ENCODE measurements at regions not wholly inside any gene's neighbourhood (a gene's known extent, or its start where the extent isn't known, plus 50 kb on each side); places are given as distances from the start of the nearest gene placed in this dataset.
"Not testable (repeated sequence)": the region's sequence is repeated elsewhere in the genome, so short reads cannot be mapped to it uniquely, and the experiment has no call there.

- peak; percentile 19 for DNase-seq
These were observed 149.3 kb downstream of the TGFB2 start for GRCh38 chr1:218494449-218494852.

- DNase-seq: no peak
These were observed 150.8 kb downstream of the TGFB2 start for GRCh38 chr1:218495931-218496330.

GRCh38 chr1:218496561-218496960 is 151.4 kb downstream of the TGFB2 start:
- peak; percentile 90 for DNase-seq

- DNase-seq: peak; percentile 48
These were observed 153.2 kb downstream of the TGFB2 start for GRCh38 chr1:218498056-218498938.

DNA sequence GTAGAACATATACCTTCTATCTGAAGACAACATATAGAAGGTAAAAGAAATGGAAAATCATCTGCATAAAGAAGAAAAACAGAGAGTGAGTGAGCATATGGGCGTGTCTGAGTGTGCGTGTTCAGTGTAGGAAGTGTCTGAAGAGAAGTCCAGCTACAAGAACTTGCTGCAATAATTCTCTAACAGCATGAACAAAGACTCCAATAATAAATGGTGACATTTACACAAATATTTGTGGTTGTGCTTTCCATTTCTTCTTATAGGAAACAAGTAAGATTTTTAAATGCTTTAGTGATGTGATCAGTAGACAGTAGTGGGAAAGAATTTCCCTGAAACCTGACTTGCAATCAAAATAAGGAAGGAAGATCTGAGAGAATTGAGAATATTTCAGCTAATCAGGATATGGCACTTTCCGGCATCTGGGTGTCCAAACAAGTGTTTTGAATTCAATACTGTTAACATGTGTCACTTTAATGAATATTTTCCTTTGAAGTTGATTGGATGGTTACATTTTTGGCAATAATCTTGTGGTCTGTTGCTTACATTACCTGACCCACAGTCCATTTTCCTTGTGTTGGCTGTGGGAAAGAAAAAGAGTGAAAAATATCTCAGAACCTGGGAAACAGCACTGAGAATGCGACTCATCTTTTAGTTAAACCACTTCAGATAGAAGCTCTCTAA is 154.0 kb downstream of the TGFB2 start:
- peak; percentile 81 for DNase-seq

DNA sequence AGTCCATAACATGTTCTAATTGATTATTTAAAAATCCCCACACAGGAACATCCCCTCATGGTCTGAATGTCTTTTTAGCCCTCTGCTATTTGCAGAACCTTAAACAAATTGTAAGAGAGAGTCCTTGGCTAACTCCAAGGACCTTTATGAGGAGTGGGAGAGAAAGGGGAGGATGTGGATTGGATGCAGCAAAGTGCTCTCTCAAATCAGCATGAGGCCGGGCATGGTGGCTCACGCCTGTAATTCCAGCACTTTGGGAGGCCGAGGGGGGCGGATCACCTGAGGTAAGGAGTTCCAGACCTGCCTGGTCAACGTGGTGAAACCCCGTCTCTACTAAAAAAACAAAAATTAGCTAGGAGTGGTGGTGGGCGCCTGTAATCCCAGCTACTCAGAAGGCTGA is 154.8 kb downstream of the TGFB2 start:
- no peak for DNase-seq

- no peak for DNase-seq
These were observed 156.0 kb downstream of the TGFB2 start for GRCh38 chr1:218501161-218501560.

DNA sequence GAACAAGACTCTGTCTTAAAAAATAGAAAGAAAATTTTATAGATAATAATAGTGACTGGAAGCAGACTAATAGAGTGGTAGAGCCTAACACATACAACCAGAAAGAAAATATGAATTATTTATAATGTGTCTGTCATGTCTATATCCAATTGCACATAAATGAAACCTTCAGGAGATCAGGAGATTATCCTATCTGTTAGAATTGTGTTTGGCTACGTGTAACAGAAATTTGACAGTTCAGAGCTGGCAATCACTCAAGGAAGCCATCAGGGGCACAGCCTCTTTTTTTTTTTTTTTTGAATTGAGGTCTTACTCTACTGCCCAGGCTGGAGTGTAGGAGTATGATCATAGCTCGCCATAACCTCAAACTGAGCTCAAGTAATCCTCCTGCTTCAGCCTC is 157.2 kb downstream of the TGFB2 start:
- DNase-seq: no peak

DNA sequence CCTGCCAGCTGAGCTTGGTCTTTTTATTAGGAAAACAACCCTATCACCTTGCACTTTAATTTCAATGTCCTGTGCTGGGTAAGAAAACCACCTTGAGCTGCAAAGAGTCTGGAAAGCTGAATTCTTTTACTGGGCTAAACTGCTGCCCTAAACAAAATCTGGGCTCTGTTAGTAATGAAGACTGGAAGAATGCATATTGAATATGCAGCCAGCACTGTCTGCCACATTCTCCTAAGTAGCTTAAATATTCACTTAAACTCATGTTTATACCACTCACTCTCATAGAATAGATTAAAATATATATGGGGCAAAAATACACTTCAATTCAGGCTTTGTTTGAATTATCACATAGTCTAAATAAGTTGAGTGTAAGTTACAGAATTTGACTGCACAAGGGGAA is 158.0 kb downstream of the TGFB2 start:
- DNase-seq: no peak

DNA sequence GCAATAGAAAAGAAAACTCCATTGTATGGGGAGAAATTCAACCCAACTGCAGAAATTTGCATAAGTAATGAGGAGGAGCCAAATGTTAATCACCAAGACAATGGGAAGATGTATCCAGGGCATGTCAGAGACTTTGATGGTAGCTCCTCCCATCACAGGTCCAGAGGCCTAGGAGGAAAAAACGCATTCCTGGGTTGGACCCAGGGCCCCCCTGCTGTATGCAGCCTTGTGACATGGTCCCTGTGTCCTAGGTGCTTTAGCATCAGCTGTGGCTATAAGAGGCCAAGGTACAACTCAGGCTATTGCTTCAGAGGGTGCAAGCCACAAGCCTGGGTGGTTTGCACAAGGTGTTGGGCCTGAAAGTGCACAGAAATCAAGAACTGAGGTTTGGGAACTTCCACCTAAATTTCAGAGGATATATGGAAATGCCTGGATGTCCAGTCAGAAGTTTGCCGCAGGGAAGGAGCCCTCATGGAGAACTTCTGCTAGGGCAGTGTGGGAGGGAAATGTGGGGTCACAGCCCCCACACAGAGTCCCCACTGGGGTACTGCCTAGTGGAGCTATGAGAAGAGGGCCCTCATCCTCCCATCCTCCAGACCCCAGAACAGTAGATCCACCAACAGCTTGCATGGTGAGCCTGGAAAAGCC is 162.3 kb downstream of the TGFB2 start:
- DNase-seq: no peak

- DNase-seq: no peak
These were observed 165.1 kb downstream of the TGFB2 start for GRCh38 chr1:218510153-218510772.

- no peak for DNase-seq
These were observed 168.2 kb downstream of the TGFB2 start for GRCh38 chr1:218513328-218513727.

DNA sequence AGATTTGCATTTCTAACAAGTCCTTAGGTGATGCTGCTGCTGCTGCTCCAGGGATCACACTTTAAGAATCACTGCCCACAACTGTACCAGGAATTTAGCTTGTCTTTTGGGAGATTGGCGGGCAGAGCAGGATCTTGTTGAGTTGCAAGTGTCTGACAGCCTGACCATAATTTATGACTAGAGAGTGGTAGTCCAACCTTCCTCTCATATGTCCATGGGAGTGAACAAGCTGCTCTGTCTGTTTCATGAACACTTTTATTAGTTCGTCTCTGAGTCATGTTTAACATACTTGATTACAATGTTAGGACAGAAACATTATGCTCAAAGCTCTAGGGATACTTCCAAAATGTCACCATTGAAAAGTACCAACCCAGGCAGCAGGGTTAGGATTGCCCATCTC is 169.6 kb downstream of the TGFB2 start:
- no peak for DNase-seq

DNA sequence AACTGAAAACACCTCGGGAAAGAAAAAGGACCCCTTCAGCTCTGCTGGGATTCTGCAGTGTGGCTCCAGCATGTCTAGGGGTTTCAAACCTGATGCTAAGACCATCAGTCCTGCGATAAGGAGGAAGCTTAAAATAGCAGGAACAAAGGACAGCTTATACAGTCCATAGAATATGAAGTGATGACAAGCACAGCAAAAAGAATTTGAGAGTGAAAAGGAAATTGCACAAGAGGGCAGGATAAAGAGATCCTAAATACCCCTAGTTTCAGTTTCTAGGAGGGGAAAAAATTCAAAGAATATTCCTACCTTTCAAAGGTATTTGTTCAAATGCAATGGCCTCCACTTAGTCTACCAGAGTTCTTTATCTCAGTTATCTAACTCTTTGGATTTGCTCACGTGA is 171.4 kb downstream of the TGFB2 start:
- DNase-seq: no peak

GRCh38 chr1:218517459-218517858 is 172.3 kb downstream of the TGFB2 start:
- no peak for DNase-seq

DNA sequence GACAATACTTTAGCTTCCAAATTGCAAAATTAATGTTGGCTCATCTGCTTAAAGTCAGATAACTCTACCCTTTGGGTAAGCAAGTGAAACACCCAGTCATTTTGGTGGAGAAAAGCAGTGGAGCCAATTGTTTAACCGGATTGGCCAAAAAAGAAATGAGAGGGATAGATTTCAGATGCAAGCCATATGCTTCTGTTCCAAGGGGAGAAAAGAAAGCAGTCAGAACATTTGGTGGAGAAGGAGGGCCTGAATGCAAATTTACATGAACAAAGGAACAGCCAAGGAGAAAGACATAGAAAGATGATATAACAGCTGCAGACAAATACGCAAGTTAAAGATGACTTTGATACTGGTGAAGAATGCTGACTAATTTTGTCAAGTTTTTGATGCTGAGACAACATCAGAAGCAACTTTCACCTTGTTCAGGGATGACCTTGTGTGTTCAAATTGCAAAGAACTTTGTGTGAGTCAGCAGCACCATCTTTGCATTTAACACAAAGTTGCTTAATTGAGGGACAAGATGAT is 173.1 kb downstream of the TGFB2 start:
- no peak for DNase-seq

- DNase-seq: not testable (repeated sequence)
These were observed 175.5 kb downstream of the TGFB2 start for GRCh38 chr1:218520646-218521045.

DNA sequence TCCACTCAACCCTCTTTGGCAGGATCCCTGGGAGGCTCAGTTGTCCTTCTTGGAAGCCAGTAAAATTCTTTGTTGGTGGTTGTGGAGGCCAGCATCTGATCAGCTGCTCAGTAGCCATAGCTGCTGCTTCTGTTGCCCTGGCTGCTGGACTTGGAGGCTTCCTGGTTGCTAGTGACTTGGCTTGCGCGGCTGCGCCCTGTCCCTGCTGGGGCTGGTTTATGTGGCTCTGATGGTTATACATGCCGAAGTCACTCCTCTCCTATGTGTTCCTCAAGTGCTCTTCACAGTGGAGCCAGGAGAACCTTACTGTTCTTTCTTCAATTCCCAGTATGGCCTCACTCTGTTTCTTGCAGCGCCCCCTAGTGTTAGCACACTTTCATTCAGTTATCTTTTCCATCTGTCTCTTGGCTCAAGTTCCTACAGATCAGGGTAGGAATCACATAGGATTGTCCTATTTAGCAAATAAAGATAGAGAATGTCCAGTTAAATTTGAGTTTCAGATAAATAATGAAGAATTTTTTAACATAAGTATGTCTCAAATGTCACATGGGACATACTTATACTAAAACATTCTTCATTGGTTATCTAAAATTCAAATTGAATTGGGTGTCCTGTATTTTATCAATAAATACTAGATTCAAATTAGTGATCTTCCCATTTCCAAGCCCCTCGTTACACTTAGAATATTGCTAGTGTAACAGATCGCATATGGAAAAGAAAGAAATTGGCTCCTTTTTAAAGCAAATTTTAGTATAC is 176.5 kb downstream of the TGFB2 start:
- DNase-seq: peak; percentile 71

GRCh38 chr1:218524526-218524925 is 179.4 kb downstream of the TGFB2 start:
- DNase-seq: peak; percentile 19

DNA sequence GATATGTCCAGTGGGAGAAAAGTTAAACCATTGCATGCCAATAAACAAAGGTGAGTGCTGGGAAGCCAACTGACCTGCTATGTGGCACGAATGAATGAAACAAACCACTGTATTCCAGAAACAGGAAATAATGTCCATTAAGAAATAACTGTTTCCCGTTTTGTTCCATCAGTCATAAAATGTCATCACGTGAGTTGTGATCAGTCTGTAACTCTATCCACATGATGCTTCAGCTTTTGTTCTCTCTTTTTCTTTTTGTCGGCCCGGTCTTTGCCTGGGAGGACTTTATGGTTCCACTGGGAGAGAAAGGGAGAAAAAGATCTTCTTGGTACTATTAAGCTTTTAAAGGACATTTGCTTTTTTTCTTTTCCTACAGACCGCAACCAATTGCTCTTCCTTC is 179.9 kb downstream of the TGFB2 start:
- DNase-seq: peak; percentile 49

GRCh38 chr1:218525451-218526197 is 180.5 kb downstream of the TGFB2 start:
- DNase-seq: no peak
